ENCODE measurements at regions not wholly inside any gene's neighbourhood (a gene's known extent, or its start where the extent isn't known, plus 50 kb on each side); places are given as distances from the start of the nearest gene placed in this dataset.
"Not testable (repeated sequence)": the region's sequence is repeated elsewhere in the genome, so short reads cannot be mapped to it uniquely, and the experiment has no call there.

GRCh38 chr7:81430150-81430549 lies 339.7 kb downstream of the HGF start:
- DNase-seq = peak; percentile 8

DNA sequence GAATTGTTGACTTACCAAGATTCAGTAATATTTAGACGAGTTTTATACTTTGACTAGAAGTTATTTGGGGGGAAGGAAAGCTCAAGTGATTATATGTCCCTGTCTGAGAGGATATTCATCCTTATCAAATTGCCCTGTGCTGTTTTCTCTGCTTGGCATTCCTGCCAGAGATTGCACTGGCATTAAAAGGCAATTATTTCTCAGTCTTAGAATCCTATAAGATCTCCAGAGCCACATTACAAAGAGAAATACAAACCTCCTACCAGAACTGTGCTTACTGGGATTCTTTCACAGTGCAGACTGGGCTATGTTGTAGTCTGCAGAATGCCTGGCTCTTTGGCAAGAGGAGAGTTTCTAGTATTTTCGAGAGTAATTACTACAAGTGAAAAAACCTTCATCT lies 342.4 kb downstream of the HGF start:
- DNase-seq = no peak

DNA sequence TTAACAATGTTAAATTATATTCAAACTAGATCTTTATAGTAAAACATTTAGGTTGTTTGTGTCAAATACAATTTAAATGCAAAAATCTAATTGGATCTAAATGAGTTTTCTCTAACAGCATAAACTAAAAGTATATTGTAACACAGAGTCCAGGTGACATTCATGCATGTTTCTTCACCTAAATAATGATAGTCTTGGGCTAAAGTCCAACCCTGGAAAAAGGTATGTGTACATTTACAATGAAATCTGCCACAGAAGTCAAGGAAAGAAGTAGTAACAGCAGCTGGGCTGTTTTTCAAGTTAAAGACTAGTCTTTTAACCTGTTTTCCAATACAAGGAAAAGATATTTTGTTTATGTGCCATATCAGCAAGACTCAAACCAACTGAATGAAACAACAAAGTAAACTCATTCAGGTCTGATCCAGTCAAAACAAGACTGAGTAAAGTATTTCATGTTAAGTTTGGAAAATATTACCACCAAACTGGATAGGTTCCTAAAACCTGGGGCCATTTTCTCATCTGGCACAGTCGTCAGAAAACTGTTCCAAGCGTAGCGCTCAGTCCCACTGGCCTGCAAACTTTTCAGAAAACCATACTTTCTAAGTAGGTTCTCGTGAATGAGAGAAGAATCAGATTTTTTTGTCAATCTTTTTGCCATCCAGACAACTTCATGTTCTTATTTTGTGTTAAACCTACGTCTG lies 349.2 kb downstream of the HGF start:
- DNase-seq = no peak

- no peak for DNase-seq
Measured at GRCh38 chr7:81419731-81420130, 350.1 kb downstream of the HGF start.

DNA sequence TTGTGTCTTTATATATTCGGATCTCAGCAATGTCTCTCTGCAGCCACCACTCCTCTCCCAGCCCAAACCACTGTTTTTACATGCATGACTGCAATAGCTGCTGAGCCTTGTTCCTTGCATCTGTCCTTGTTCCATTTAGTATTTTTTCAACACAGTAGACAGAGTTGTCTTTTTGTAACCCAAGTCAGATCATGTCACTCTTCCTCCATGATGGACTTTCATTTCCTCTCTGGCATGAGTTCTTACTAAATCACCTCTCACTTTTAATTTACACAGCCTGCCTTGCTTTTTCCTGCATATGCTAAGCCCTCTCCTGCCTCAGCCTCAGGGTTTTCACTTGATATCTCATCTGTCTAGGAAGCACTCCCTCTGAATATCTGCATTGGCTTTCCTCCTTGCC lies 353.2 kb downstream of the HGF start:
- no peak for DNase-seq

GRCh38 chr7:81415181-81415580 lies 354.7 kb downstream of the HGF start:
- peak; percentile 59 for DNase-seq

DNA sequence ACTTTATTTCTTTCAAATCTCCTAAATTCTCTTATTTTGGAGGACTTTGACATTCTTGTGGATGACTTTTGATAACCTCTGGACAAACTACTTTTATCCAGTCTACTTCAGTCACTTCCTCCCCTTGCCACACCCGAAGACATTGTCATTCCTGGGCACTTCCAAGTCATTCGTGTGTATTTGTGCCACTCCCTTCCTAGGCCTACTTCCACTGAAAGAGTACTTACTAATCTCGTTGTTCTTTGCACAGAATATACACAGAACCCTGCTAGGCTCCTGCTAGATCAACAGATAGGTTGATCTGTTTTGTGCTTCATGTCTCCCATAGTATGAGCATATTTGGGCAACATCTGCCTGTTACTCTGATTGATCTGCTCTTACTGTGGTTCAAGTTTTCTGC lies 355.4 kb downstream of the HGF start:
- DNase-seq = no peak

- no peak for DNase-seq
Measured at GRCh38 chr7:81410471-81411117, 359.3 kb downstream of the HGF start.

- DNase-seq = no peak
Measured at GRCh38 chr7:81408728-81409127, 361.1 kb downstream of the HGF start.

DNA sequence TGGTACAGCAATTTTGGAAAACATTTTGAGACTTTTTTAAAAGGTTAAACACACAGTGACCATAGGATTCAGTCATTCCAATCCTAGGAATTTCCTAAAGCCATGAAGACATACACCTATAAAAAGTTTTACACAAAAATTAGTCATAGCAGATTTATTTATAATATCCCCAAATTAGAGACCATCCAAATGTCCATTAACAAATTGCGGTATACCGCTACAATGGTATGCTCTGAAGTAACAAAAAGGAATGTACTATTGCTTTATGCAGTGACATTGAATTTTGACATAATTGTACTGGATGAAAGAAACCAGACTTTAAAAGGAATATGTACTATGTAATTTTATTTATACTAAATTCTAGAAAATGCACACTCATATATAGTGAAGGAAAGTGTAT lies 362.8 kb downstream of the HGF start:
- DNase-seq = no peak

DNA sequence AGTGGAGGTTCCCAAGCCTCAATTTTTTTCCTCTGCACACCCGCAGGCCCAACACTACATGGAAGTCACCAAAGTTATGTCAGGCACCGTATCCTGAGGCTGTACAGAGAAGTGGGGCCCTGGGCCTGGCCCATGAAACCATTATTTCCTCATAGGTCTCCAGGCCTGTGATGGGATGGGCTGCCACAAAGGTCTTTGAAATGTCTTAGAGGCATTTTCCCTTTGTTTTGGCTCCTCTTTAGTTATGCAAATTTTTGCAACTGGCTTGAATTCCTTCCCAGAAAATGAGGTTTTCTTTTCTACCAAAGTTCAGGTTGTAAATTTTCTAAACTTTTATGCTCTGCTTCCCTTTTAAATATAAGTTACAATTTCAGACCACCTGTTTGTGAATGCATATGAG lies 365.2 kb downstream of the HGF start:
- DNase-seq = no peak

GRCh38 chr7:81402227-81402626 lies 367.6 kb downstream of the HGF start:
- peak; percentile 42 for DNase-seq

DNA sequence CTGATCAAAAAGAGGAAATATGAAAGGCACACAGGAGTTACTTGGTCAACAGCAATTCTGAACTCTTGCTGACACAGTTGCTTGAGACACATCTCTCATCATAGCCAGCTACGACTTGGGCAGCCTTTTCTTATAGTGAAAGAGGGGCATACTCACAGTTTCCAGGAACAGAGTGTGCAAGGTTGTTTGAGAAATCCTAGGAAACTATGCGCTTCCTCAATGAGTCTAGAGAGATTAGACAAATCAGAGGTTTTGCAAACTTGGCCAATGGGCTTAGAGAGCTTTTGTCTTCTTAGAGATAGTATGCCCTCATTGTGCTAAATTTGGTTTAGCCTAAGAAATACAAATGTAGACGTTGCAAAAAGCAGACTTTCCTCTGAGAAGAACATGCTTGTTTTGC lies 370.4 kb downstream of the HGF start:
- DNase-seq = no peak

DNA sequence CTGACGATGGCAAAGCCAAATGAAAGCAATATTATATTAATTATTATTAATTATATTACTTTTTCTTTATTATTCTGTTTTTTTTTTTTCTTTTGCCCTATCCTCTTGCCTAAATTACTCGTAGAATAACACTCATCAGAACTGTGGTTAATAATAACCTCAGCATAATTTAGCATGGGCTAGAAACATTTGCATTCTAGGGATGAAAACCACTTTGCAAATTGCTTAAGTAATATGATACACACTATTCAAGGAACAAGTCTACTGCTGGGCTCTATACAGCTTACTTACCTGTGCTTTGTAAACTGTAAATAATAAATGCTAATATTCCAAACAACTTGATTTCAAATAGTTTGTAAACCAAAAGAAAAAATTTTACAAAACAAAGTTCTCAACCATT lies 375.8 kb downstream of the HGF start:
- DNase-seq = no peak

DNA sequence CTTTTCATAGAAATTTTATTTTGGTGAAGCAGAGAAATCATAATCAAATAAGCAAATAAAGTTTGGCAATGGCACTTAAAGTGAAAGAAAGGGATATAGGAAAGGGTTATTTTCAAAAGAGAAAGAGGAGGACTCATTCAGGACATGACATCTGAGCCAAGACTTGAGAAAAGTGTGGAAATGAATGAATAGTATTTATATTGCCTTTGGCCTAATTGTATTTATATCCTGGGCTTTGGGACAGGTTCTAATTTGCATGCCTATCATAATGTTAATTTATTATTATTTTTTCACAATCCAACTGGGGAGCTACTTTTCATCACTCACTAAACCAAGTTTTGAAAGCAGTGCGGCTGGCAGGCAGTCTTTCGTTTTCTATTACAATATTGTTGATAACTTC lies 376.8 kb downstream of the HGF start:
- DNase-seq = peak; percentile 20

GRCh38 chr7:81385370-81385769 lies 384.5 kb downstream of the HGF start:
- DNase-seq = peak; percentile 13

DNA sequence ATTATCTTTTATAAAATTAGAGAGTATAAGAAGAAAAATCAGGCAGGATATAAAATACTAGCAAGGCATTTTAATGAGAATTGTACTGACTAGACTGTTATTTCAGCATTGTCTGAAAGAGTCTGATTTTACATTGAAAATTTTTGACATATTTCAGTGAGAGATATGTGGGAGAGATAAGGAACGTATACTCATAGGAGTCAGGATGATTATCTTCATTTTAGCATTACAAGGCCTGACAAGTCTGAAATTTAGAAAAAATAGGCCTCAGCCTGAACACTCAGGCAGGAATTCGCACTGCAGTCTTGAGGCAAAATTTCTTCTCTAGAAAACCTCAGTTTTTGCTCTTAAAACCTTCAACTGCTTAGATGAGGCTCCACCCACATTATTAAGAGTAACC lies 386.0 kb downstream of the HGF start:
- DNase-seq = peak; percentile 5

DNA sequence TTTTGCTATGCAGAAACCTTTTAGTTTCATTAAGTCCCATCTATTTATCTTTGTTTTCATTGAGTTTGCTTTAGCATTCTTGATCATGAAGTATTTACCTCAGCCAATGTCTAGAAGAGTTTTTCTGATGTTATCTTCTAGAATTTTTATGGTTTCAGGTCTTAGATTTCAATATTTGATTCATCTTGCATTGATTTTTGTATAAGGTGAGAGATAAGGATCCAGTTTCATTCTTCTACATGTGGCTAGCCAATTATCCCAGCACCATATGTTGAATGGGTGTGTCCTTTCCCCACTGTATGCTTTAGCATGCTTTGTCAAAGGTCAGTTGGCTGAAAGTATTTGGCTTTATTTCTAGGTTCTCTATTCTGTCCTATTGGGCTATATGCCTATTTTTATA lies 395.2 kb downstream of the HGF start:
- DNase-seq = not testable (repeated sequence)

DNA sequence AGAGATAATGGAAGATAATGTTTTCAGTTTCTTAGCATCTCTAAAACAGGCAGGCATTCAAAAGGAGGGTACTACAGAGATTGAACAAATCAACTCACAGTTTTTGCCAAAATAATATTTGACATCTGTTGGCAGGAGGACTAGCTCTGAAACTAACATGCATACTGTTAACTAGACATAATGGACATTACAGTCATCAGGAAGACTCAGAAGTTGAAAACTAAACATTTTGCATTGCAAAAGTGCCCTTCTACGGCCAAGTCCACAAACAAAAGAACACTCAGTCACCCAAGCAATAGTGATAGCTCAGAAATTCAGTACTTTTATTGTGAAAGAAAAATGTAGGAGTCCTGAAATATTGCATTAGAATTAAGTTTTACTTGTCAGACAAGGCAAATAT lies 399.0 kb downstream of the HGF start:
- no peak for DNase-seq

GRCh38 chr7:81367326-81367931 lies 402.4 kb downstream of the HGF start:
- DNase-seq = peak; percentile 71

GRCh38 chr7:81366546-81366945 lies 403.3 kb downstream of the HGF start:
- peak; percentile 26 for DNase-seq

DNA sequence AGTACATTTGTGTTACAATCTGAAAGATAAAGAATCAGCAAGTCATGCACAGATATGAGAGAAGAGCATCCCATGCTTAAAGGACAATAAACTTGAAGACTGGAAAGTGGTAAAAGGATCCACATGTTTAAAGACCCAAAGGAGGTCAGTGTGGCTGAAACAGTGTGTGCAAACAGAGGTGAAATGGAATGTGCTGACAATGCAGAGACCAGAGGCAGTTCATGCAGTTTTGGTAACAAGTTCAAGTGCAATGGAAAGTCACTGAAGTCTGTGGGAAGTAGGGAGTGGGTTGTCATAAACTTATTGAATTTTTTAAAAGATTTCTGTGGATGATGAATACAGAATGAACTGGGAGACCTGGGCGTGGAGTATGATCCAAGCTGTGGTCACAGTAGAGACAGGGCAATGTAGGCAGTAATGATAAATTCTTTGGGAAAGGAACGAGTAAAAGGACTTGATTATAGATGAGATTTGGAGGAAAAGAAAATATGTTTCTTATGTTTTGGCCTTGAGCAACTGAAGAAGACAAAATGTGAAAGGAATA lies 408.0 kb downstream of the HGF start:
- DNase-seq = no peak

GRCh38 chr7:81355911-81356310 lies 413.9 kb downstream of the HGF start:
- DNase-seq = no peak

GRCh38 chr7:81349044-81349443 lies 420.8 kb downstream of the HGF start:
- DNase-seq = no peak

Measured in fibroblast of upper back skin (primary cell).